SH-SY5Y (cell line): ENCODE measurements at regions not wholly inside any gene's neighbourhood (a gene's known extent, or its start where the extent isn't known, plus 50 kb on each side); places are given as distances from the start of the nearest gene placed in this dataset.

ENCODE experiments used
- GATA2 ChIP-seq: IDR thresholded peaks from 2 replicates; pipeline ENCODE4 v1.6.1; 2011; ENCODE audit warnings: mild to moderate bottlenecking, low read depth, low read length
- GATA3 ChIP-seq: IDR thresholded peaks from 2 replicates; pipeline ENCODE4 v1.6.1; 2011; ENCODE audit warnings: low read depth, mild to moderate bottlenecking, low read length, moderate library complexity

- TF ChIP-seq GATA2, result no peak
- TF ChIP-seq GATA3, result no peak
Observed at GRCh38 chr5:110956913-110957813, 114.3 kb upstream of the TSLP start.
